GM23338 (cell line): ENCODE measurements at regions not wholly inside any gene's neighbourhood (a gene's known extent, or its start where the extent isn't known, plus 50 kb on each side); places are given as distances from the start of the nearest gene placed in this dataset.

ENCODE experiments used
- ATAC-seq: fragments of 200-7000 bp; cut with Tn5 transposase; 3 replicates; pipeline ENCODE4 v1.9.1; 2020
- DNase-seq: peaks from one replicate; pipeline ENCODE4 v3.0.0-alpha.2; 2015; ENCODE audit warnings: low spot score
- H2AFZ ChIP-seq: fragments of 200-600 bp; sonication (generic); 2 replicates; pipeline ENCODE4 v1.8.0; 2016; ENCODE audit warnings: antibody characterized with exemption, mild to moderate bottlenecking, moderate library complexity
- H3F3A ChIP-seq: fragments of 200-600 bp; sonication (generic); replicated peaks from 2 replicates; pipeline ENCODE4 v1.8.0; 2017; ENCODE audit warnings: antibody characterized with exemption, mixed run types, low read depth
- H3K27ac ChIP-seq: fragments of 200-600 bp; sonication (generic); 2 replicates; pipeline ENCODE4 v1.6.1; 2016; ENCODE audit warnings: low read depth
- H3K27me3 ChIP-seq: fragments of 200-600 bp; sonication (generic); 2 replicates; pipeline ENCODE4 v1.8.0; 2016; ENCODE audit warnings: mild to moderate bottlenecking, mixed run types, moderate library complexity; ENCODE audit not compliant: insufficient read depth
- H3K36me3 ChIP-seq: fragments of 200-600 bp; sonication (generic); 2 replicates; pipeline ENCODE4 v1.8.0; 2016; ENCODE audit warnings: mild to moderate bottlenecking; ENCODE audit not compliant: insufficient read depth
- H3K4me1 ChIP-seq: fragments of 200-600 bp; sonication (generic); 2 replicates; pipeline ENCODE4 v1.8.0; 2016; ENCODE audit warnings: mild to moderate bottlenecking, moderate library complexity; ENCODE audit not compliant: insufficient read depth
- H3K4me2 ChIP-seq: fragments of 200-600 bp; sonication (generic); 2 replicates; pipeline ENCODE4 v1.7.1; 2017; ENCODE audit warnings: mixed run types
- H3K4me3 ChIP-seq: fragments of 200-600 bp; sonication (generic); 2 replicates; pipeline ENCODE4 v1.6.1; 2016; ENCODE audit warnings: mixed run types
- H3K79me2 ChIP-seq: fragments of 200-600 bp; sonication (generic); replicated peaks from 2 replicates; pipeline ENCODE4 v1.8.0; 2017; ENCODE audit warnings: mild to moderate bottlenecking; ENCODE audit not compliant: insufficient read depth
- H3K9me2 ChIP-seq: fragments of 200-600 bp; sonication (generic); 2 replicates; pipeline ENCODE4 v1.8.0; 2017; ENCODE audit not compliant: insufficient read depth
- H4K20me1 ChIP-seq: fragments of 200-600 bp; sonication (generic); replicated peaks from 2 replicates; pipeline ENCODE4 v1.8.0; 2017; ENCODE audit warnings: mild to moderate bottlenecking; ENCODE audit not compliant: insufficient read depth
- H3K27ac Mint-ChIP-seq: 2 replicates; pipeline ENCODE4 v1.8.0; 2020; ENCODE audit warnings: inconsistent platforms, mild to moderate bottlenecking, moderate library complexity, mixed read lengths
- H3K27me3 Mint-ChIP-seq: 3 replicates; pipeline ENCODE4 v1.8.0; 2022; ENCODE audit warnings: low read depth, mild to moderate bottlenecking, moderate library complexity, mixed read lengths, inconsistent platforms; ENCODE audit not compliant: insufficient read depth, poor library complexity
- H3K36me3 Mint-ChIP-seq: 3 replicates; pipeline ENCODE4 v1.8.0; 2021; ENCODE audit warnings: low read depth, mild to moderate bottlenecking, inconsistent platforms, moderate library complexity, mixed read lengths
- H3K4me1 Mint-ChIP-seq: 3 replicates; pipeline ENCODE4 v1.8.0; 2020; ENCODE audit warnings: mild to moderate bottlenecking, inconsistent platforms, mixed read lengths
- H3K4me3 Mint-ChIP-seq: 3 replicates; pipeline ENCODE4 v1.8.0; 2021; ENCODE audit warnings: moderate library complexity, mild to moderate bottlenecking, inconsistent platforms, mixed read lengths
- H3K9me3 Mint-ChIP-seq: 3 replicates; pipeline ENCODE4 v1.8.0; 2020; ENCODE audit warnings: moderate library complexity, mild to moderate bottlenecking, inconsistent platforms, mixed read lengths
- CREB1 ChIP-seq: fragments of 250-450 bp; sonication (Bioruptor Pico); IDR thresholded peaks from 2 replicates; pipeline ENCODE4 v1.5.0; 2020; ENCODE audit warnings: low read depth, mild to moderate bottlenecking, moderate library complexity
- EZH2phosphoT487 ChIP-seq: fragments of 200-600 bp; sonication (generic); IDR thresholded peaks from one replicate; pipeline ENCODE4 v1.8.1; 2018; ENCODE audit warnings: antibody characterized with exemption; ENCODE audit not compliant: unreplicated experiment
- POLR2AphosphoS5 ChIP-seq: IDR thresholded peaks from 2 replicates; pipeline ENCODE4 v1.6.1; 2016; ENCODE audit warnings: antibody characterized with exemption, low read depth
- STAT1 ChIP-seq: IDR thresholded peaks from one replicate; pipeline ENCODE4 v1.6.1; 2016; ENCODE audit warnings: antibody characterized with exemption; ENCODE audit not compliant: unreplicated experiment
- ZNF114 ChIP-seq: fragments of 250-450 bp; sonication (Bioruptor Pico); IDR thresholded peaks from 2 replicates; pipeline ENCODE4 v1.5.0; 2020; ENCODE audit warnings: mild to moderate bottlenecking, moderate library complexity
- TF ChIP-seq, protein P1 (sequence below): fragments of 250-450 bp; sonication (Bioruptor Pico); IDR thresholded peaks from 2 replicates; pipeline ENCODE4 v1.5.0; 2020; ENCODE audit warnings: mild to moderate bottlenecking, moderate library complexity
- TF ChIP-seq, protein P2 (sequence below): IDR thresholded peaks from one replicate; pipeline ENCODE4 v1.6.1; 2018; ENCODE audit warnings: antibody characterized with exemption; ENCODE audit not compliant: unreplicated experiment

GRCh38 chr12:98151105-98151590 lies 364.2 kb upstream of the TMPO start:
- no peak overlapping the region for H3K27ac ChIP-seq
- ATAC-seq (no peak), DNase-seq (no peak)
- H3K4me2 ChIP-seq, result no peak overlapping the region
- H3K27me3 ChIP-seq, result no peaks in the 10 kb centered on the region
- H3K36me3 ChIP-seq, result no peaks in the 10 kb centered on the region
- Mint-ChIP-seq H3K36me3 (no peaks in the 10 kb centered on the region), H3K27ac (no peak overlapping the region), H3K27me3 (peaks cover 4% of the 10 kb centered on the region), H3K4me3 (no peak overlapping the region), H3K9me3 (no peaks in the 10 kb centered on the region), H3K4me1 (peaks cover 4% of the 10 kb centered on the region)
- peaks cover 6% of the 10 kb centered on the region; the same call in 1 of the 2 replicates for H3K9me2 ChIP-seq
- H3K4me3 ChIP-seq, result no peak overlapping the region
- no peaks in the 10 kb centered on the region for H3F3A ChIP-seq
- no peak overlapping the region for H2AFZ ChIP-seq
- TF ChIP-seq CREB1 (CRISPR knock-in tag), result no peak
- TF ChIP-seq, protein P1, sequence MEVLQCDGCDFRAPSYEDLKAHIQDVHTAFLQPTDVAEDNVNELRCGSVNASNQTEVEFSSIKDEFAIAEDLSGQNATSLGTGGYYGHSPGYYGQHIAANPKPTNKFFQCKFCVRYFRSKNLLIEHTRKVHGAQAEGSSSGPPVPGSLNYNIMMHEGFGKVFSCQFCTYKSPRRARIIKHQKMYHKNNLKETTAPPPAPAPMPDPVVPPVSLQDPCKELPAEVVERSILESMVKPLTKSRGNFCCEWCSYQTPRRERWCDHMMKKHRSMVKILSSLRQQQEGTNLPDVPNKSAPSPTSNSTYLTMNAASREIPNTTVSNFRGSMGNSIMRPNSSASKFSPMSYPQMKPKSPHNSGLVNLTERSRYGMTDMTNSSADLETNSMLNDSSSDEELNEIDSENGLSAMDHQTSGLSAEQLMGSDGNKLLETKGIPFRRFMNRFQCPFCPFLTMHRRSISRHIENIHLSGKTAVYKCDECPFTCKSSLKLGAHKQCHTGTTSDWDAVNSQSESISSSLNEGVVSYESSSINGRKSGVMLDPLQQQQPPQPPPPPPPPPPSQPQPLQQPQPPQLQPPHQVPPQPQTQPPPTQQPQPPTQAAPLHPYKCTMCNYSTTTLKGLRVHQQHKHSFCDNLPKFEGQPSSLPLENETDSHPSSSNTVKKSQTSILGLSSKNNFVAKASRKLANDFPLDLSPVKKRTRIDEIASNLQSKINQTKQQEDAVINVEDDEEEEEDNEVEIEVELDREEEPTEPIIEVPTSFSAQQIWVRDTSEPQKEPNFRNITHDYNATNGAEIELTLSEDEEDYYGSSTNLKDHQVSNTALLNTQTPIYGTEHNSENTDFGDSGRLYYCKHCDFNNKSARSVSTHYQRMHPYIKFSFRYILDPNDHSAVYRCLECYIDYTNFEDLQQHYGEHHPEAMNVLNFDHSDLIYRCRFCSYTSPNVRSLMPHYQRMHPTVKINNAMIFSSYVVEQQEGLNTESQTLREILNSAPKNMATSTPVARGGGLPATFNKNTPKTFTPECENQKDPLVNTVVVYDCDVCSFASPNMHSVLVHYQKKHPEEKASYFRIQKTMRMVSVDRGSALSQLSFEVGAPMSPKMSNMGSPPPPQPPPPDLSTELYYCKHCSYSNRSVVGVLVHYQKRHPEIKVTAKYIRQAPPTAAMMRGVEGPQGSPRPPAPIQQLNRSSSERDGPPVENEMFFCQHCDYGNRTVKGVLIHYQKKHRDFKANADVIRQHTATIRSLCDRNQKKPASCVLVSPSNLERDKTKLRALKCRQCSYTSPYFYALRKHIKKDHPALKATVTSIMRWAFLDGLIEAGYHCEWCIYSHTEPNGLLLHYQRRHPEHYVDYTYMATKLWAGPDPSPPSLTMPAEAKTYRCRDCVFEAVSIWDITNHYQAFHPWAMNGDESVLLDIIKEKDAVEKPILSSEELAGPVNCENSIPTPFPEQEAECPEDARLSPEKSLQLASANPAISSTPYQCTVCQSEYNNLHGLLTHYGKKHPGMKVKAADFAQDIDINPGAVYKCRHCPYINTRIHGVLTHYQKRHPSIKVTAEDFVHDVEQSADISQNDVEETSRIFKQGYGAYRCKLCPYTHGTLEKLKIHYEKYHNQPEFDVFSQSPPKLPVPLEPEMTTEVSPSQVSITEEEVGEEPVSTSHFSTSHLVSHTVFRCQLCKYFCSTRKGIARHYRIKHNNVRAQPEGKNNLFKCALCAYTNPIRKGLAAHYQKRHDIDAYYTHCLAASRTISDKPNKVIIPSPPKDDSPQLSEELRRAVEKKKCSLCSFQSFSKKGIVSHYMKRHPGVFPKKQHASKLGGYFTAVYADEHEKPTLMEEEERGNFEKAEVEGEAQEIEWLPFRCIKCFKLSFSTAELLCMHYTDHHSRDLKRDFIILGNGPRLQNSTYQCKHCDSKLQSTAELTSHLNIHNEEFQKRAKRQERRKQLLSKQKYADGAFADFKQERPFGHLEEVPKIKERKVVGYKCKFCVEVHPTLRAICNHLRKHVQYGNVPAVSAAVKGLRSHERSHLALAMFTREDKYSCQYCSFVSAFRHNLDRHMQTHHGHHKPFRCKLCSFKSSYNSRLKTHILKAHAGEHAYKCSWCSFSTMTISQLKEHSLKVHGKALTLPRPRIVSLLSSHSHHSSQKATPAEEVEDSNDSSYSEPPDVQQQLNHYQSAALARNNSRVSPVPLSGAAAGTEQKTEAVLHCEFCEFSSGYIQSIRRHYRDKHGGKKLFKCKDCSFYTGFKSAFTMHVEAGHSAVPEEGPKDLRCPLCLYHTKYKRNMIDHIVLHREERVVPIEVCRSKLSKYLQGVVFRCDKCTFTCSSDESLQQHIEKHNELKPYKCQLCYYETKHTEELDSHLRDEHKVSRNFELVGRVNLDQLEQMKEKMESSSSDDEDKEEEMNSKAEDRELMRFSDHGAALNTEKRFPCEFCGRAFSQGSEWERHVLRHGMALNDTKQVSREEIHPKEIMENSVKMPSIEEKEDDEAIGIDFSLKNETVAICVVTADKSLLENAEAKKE (CRISPR knock-in tag), result no peak
- no peaks in the 10 kb centered on the region for H3K4me1 ChIP-seq
- H3K79me2 ChIP-seq, result no peaks in the 10 kb centered on the region
- no peaks in the 10 kb centered on the region for H4K20me1 ChIP-seq

DNA sequence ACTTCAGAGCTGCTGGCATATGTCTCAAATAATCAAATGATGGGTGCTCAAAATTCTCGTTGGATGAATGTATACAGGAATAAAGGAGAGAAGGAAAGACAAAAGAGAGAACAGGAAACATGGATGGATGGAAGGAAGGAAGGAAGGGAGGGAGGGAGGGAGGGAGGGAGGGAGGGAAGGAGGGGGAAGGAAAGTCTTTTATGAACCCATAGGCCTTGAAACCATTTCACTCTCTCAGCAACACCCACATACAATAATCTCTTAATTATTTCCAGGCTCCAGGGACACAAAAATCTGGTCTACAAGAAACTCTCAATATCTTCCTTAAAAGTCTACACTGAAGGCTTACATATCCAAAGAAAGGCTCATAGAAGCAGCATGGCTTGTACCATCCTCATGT lies 363.4 kb upstream of the TMPO start:
- Histone ChIP-seq H3K4me1 (no peaks in the 10 kb centered on the region), H3K27ac (no peak overlapping the region), H2AFZ (no peak overlapping the region), H3F3A (no peaks in the 10 kb centered on the region), H4K20me1 (no peaks in the 10 kb centered on the region), H3K36me3 (no peaks in the 10 kb centered on the region), H3K27me3 (no peaks in the 10 kb centered on the region), H3K4me3 (no peak overlapping the region), H3K79me2 (no peaks in the 10 kb centered on the region), H3K4me2 (no peak overlapping the region), H3K9me2 (peaks cover 6% of the 10 kb centered on the region; the same call in 1 of the 2 replicates)
- no peak overlapping the region for H3K4me3 Mint-ChIP-seq
- no peaks in the 10 kb centered on the region for H3K36me3 Mint-ChIP-seq
- H3K27ac Mint-ChIP-seq, result no peak overlapping the region
- peaks cover 4% of the 10 kb centered on the region for H3K4me1 Mint-ChIP-seq
- peaks cover 4% of the 10 kb centered on the region for H3K27me3 Mint-ChIP-seq
- DNase-seq, result no peak
- TF ChIP-seq STAT1 (no peak), ZNF114 (CRISPR knock-in tag) (no peak), POLR2AphosphoS5 (no peak), EZH2phosphoT487 (no peak), CREB1 (CRISPR knock-in tag) (no peak)
- TF ChIP-seq, protein P2, sequence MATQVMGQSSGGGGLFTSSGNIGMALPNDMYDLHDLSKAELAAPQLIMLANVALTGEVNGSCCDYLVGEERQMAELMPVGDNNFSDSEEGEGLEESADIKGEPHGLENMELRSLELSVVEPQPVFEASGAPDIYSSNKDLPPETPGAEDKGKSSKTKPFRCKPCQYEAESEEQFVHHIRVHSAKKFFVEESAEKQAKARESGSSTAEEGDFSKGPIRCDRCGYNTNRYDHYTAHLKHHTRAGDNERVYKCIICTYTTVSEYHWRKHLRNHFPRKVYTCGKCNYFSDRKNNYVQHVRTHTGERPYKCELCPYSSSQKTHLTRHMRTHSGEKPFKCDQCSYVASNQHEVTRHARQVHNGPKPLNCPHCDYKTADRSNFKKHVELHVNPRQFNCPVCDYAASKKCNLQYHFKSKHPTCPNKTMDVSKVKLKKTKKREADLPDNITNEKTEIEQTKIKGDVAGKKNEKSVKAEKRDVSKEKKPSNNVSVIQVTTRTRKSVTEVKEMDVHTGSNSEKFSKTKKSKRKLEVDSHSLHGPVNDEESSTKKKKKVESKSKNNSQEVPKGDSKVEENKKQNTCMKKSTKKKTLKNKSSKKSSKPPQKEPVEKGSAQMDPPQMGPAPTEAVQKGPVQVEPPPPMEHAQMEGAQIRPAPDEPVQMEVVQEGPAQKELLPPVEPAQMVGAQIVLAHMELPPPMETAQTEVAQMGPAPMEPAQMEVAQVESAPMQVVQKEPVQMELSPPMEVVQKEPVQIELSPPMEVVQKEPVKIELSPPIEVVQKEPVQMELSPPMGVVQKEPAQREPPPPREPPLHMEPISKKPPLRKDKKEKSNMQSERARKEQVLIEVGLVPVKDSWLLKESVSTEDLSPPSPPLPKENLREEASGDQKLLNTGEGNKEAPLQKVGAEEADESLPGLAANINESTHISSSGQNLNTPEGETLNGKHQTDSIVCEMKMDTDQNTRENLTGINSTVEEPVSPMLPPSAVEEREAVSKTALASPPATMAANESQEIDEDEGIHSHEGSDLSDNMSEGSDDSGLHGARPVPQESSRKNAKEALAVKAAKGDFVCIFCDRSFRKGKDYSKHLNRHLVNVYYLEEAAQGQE, result no peak
- no peaks in the 10 kb centered on the region for H3K9me3 Mint-ChIP-seq
- no peak for ATAC-seq
